ENCODE measurements at regions not wholly inside any gene's neighbourhood (a gene's known extent, or its start where the extent isn't known, plus 50 kb on each side); places are given as distances from the start of the nearest gene placed in this dataset.

GRCh38 chr11:109946322-109946846, 146.8 kb upstream of the ZC3H12C start:
- Histone ChIP-seq H3K9me3 (ENCODE audit: low read depth) (no peaks in the 10 kb centered on the region), H3K36me3 (replicated peaks; ENCODE audit: insufficient read depth, low read depth) (no peaks in the 10 kb centered on the region), H3K4me1 (ENCODE audit: insufficient read depth) (no peaks in the 10 kb centered on the region), H3K27me3 (peaks cover 5% of the 10 kb centered on the region), H3K9me2 (replicated peaks; ENCODE audit: insufficient read depth) (no peaks in the 10 kb centered on the region), H4K20me1 (ENCODE audit: insufficient read depth, poor library complexity, severe bottlenecking) (no peaks in the 10 kb centered on the region), H3K4me2 (peak overlapping the region; percentile 66), H3K79me2 (no peaks in the 10 kb centered on the region), H2AFZ (peak overlapping the region; percentile 54), H3K27ac (peak overlapping the region; percentile 62), H3K4me3 (no peak overlapping the region)
- DNase-seq (ENCODE audit: low spot score): peak; percentile 93
- TF ChIP-seq EZH2 (IDR thresholded peaks at IDR 0.05; ENCODE audit: borderline replicate concordance) (no peak), CTCF (IDR thresholded peaks at IDR 0.05; ENCODE audit: poor library complexity) (peak; percentile 97)
- WGBS (ENCODE audit: low lambda C conversion rate, missing lambda C conversion rate): 15% methylated on average over 8 of the region's 8 CpGs

- Histone ChIP-seq H3K27ac (no peak overlapping the region), H3K79me2 (no peaks in the 10 kb centered on the region), H4K20me1 (ENCODE audit: insufficient read depth, poor library complexity, severe bottlenecking) (no peaks in the 10 kb centered on the region), H3K4me3 (no peak overlapping the region), H3K4me1 (ENCODE audit: insufficient read depth) (no peaks in the 10 kb centered on the region), H2AFZ (no peak overlapping the region), H3K36me3 (replicated peaks; ENCODE audit: insufficient read depth, low read depth) (no peaks in the 10 kb centered on the region), H3K9me3 (ENCODE audit: low read depth) (no peaks in the 10 kb centered on the region), H3K9me2 (replicated peaks; ENCODE audit: insufficient read depth) (no peaks in the 10 kb centered on the region), H3K4me2 (no peak overlapping the region), H3K27me3 (no peaks in the 10 kb centered on the region)
- WGBS (ENCODE audit: low lambda C conversion rate, missing lambda C conversion rate): 81% methylated on average over 2 of the region's 2 CpGs
- no peak for DNase-seq (ENCODE audit: low spot score)
- TF ChIP-seq EZH2phosphoT487 (IDR thresholded peaks at IDR 0.05; ENCODE audit: low read depth, severe bottlenecking, unreplicated experiment) (no peak), CTCF (IDR thresholded peaks at IDR 0.05; ENCODE audit: poor library complexity) (no peak), EZH2 (IDR thresholded peaks at IDR 0.05; ENCODE audit: borderline replicate concordance) (no peak)
Observed at GRCh38 chr11:109954534-109954933, 138.7 kb upstream of the ZC3H12C start.

- H3K4me2 ChIP-seq: no peak overlapping the region
Observed at GRCh38 chr11:109956124-109956793, 136.9 kb upstream of the ZC3H12C start.

More at GRCh38 chr11:109956124-109956793, 136.9 kb upstream of the ZC3H12C start:
- 95% methylated on average over 3 of the region's 3 CpGs for WGBS (ENCODE audit: low lambda C conversion rate, missing lambda C conversion rate)
- H3K9me2 ChIP-seq (replicated peaks; ENCODE audit: insufficient read depth): no peaks in the 10 kb centered on the region
- H3K9me3 ChIP-seq (ENCODE audit: low read depth): no peaks in the 10 kb centered on the region
- DNase-seq (ENCODE audit: low spot score): no peak
- H3K79me2 ChIP-seq: no peaks in the 10 kb centered on the region
- H3K4me3 ChIP-seq: no peak overlapping the region
- H3K4me1 ChIP-seq (ENCODE audit: insufficient read depth): no peaks in the 10 kb centered on the region
- no peaks in the 10 kb centered on the region for H3K36me3 ChIP-seq (replicated peaks; ENCODE audit: insufficient read depth, low read depth)
- H3K27me3 ChIP-seq: no peaks in the 10 kb centered on the region
- no peak overlapping the region for H3K27ac ChIP-seq
- no peak overlapping the region for H2AFZ ChIP-seq
- TF ChIP-seq EZH2phosphoT487 (IDR thresholded peaks at IDR 0.05; ENCODE audit: low read depth, severe bottlenecking, unreplicated experiment) (no peak), CTCF (IDR thresholded peaks at IDR 0.05; ENCODE audit: poor library complexity) (no peak), EZH2 (IDR thresholded peaks at IDR 0.05; ENCODE audit: borderline replicate concordance) (no peak)
- H4K20me1 ChIP-seq (ENCODE audit: insufficient read depth, poor library complexity, severe bottlenecking): no peaks in the 10 kb centered on the region
